ENCODE measurements at regions not wholly inside any gene's neighbourhood (a gene's known extent, or its start where the extent isn't known, plus 50 kb on each side); places are given as distances from the start of the nearest gene placed in this dataset.
"Not testable (repeated sequence)": the region's sequence is repeated elsewhere in the genome, so short reads cannot be mapped to it uniquely, and the experiment has no call there.

DNA sequence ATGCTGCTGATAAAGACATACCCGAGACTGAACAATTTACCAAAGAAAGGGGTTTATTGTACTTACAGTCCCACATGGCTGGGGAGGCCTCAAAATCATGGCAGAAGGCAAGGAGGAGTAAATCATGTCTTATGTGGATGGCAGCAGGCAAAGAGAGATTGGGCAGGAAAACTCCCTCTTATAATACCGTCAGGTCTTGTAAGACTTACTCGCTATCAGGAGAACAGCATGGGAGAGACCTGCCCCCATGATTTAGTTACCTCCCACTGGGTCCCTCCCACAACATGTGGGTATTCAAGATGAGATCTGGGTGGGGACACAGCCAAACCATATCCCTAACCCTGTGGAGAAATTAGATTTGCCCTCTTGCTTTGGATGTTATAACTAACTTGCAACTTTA lies 1068.0 kb upstream of the ZEB2 start:
- no peak for DNase-seq

DNA sequence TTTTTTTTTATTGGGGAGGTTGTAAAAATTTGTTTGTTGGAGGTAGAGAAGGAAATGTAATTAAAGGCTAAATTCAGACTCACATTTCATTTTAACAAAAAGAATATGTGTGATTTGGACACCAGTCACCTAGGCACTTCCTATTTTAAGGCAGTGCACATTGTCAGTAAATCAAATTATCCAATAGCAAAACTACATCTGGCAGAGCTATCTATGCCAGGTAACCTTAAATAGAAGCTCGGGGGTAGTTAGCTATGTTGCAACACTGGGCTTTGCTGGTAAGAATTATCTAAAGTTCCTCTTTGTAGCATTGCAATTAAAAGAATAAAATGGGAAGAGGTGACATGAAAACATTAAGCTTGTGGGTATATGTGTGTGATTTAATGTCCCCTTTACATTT lies 1064.4 kb upstream of the ZEB2 start:
- no peak for DNase-seq

DNA sequence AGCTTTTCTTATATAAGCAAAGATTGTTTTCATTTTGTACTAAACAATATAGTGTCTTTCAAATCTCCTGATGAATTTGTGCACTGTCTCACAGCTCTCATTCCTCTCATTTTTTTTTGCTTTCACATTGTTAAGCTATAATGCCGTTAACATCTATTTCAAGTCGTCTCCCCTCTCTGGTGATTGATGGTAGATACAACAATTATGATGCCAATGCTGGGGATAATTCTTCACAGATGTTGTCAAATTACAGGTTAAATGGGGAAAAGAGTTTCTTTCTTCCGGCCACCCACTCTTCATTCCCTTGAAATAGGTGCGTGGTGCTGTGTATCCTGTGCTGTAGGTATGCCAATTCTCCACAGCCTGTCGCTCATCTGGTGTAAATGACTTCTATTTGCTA lies 1053.7 kb upstream of the ZEB2 start:
- no peak for DNase-seq

- no peak for DNase-seq
These were observed 1052.3 kb upstream of the ZEB2 start for GRCh38 chr2:145572238-145572637.

- DNase-seq, result no peak
These were observed 1049.2 kb upstream of the ZEB2 start for GRCh38 chr2:145569108-145569507.

DNA sequence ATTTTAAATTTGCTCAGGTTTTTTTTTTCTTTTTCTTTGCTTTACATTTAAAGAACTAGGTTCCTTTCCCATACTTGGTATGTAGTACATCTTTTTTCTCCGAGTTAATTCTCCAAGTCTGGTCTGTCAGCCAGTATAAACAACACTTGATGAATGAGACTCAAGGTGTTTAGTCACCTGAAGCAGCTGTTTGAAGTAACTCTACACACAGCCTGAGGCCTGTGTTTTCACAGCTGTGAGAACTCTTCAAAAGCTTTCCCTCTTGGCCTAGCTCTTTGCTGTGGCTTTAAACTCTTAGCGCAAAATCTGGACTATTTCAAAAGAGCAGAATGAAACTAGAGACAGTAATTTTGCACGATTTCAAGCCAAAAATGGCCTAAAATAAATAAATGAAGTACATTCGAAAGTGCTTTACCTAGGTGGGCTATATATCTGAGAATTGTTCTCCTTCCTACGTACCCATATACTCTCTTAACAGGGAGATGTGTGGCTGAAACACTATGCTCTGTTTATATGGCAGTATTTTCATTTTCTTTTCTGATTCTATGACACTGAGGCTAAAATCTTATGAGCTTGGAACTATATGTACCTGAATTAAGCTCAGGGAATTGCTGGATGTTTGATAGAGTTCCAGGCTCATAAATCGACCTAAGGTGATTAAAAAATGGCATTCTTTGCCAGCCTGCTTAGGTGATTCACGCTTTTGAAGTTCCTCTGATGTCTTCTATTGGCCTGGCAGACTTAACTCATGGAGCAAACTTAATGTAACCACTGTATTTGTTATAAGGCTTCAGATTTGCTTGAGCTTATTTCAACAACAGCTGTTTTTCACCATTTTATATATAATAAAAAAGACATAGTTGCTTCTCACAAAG lies 1044.1 kb upstream of the ZEB2 start:
- no peak for DNase-seq

DNA sequence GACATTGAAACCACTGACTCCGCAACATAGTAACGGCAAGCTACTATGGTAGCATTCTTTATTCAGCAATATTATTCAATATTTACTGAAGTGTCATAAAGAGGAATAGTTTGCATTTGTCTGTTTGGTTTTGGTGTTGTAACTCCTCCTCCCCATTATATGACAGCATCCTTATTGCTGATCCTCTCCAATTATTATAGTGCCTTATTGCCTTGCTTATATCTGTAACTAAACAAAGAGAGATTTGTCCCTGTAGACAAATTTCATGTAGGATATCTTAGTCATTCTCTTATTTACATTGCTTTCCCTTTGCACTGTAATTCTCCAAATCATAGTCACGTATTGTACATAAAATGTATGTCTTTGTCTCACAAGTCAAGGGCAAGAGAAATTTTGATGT lies 1041.2 kb upstream of the ZEB2 start:
- no peak for DNase-seq

- no peak for DNase-seq
These were observed 1038.9 kb upstream of the ZEB2 start for GRCh38 chr2:145558617-145559350.

- no peak for DNase-seq
These were observed 1035.4 kb upstream of the ZEB2 start for GRCh38 chr2:145555360-145555759.

GRCh38 chr2:145551686-145552085 lies 1031.8 kb upstream of the ZEB2 start:
- DNase-seq, result no peak

- no peak for DNase-seq
These were observed 1028.6 kb upstream of the ZEB2 start for GRCh38 chr2:145548479-145548878.

GRCh38 chr2:145547620-145548019 lies 1027.7 kb upstream of the ZEB2 start:
- no peak for DNase-seq

DNA sequence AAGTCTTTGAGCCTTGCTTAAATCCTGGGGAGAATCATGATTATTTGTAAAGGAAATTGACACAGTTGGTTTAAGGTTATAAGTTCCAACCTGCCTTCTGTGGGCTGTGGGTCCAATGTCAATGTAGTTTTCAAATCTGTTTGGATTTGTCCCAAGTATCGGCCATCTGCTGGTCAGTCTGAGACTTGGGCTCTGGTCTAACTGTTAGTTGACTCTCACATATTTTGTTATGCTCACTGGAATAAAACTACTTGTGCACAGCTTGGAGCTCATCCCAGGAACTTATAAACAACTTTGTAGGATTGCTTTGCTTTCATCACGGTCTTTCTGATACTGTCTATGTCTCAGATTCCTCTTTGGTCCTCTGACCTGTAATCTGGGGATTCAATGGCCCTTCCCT lies 1026.2 kb upstream of the ZEB2 start:
- DNase-seq, result no peak

DNA sequence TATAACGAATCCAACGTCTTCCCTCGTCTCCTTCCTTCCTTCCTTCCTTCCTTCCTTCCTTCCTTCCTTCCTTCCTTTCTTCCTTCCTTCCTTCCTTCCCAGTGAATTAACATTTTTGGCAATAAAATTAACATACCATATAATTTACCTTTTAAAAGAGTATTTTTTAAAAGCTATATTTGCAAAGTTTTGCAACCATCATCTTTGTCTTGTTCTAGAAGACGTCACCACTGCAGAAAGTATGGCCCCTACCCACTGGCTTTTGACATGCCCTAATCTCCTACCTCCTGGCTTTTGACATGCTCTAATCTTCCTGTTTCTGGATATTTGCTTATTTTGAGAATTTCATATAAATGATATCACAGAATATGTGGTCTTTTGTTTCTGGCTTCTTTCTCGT lies 1023.9 kb upstream of the ZEB2 start:
- no peak for DNase-seq

GRCh38 chr2:145543155-145543554 lies 1023.2 kb upstream of the ZEB2 start:
- DNase-seq, result no peak

DNA sequence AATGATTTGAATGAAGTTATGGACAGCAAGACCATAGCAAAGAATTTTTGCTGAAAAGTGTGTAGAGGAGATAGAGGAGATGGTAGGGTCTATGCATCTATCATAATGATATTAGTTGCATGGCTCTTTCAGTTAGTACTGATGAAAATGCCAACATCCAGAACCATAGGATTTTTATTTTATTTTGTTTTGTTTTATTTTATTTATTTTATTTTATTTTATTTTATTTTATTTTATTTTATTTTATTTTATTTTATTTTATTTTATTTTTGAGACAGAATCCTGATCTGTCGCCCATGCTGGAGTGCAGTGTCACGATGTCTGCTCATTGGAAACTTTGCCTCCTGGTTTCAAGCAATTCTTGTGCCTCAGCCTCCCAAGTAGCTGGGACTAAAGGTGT lies 1021.1 kb upstream of the ZEB2 start:
- no peak for DNase-seq

- DNase-seq, result no peak
These were observed 1018.9 kb upstream of the ZEB2 start for GRCh38 chr2:145538661-145539350.

- no peak for DNase-seq
These were observed 1010.7 kb upstream of the ZEB2 start for GRCh38 chr2:145530653-145531052.

DNA sequence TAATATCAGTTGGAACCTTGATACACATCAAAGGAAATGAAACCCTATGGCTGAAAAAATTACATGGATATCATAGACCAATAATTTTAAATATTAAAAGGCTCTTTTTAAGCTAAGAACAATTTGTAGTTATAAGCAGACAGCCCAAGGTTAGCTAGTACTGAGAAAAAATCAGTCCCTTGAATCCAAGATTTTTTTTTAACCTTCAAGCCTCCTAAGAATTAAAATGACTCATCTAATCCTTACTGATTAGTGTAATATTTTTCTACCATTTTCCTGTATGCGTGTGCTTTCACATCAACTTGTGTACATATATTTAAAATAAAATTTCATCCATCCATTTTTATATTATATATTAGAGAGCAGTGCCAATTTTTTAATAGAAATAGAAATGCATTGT lies 1004.9 kb upstream of the ZEB2 start:
- DNase-seq, result no peak

DNA sequence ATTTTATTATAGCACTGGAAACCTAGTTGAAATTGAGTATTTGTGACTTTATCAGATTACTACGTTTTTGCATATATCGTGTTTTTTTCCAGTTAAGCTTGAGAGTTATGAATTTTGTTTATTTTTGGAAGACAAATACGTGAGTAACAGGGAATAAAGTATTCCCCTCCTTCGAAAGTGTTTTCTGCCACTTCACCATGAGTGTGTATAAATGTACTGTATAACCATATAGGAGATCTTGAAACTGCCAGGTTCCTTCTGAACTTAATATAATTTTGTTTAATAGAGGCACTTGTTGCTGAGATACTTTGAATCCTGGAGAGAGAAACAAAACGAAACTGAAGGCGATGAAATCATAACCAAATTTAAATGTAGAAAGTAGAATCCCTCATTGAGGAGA lies 1004.4 kb upstream of the ZEB2 start:
- no peak for DNase-seq

- DNase-seq, result not testable (repeated sequence)
These were observed 999.3 kb upstream of the ZEB2 start for GRCh38 chr2:145519254-145519653.

GRCh38 chr2:145511946-145512345 lies 992.0 kb upstream of the ZEB2 start:
- no peak for DNase-seq

- DNase-seq, result no peak
These were observed 983.6 kb upstream of the ZEB2 start for GRCh38 chr2:145503511-145503910.

DNA sequence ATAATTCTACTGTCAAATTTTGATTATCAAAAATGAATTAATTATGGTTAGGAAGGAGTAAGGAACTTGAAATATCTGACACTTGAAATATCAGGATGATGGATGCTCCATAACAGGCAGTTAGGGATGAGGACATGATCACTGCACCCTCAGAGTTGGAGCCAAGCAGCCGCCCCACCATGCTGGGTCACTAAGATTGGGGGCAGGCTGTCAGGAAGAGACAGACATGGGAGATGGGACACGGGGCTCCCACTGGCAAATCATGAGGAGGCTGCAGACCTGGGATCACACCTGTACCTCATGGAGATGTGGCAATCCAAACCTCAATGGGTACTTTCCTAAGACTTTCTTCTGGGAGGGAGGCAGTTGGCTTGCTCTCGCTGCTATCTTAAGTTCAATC lies 982.0 kb upstream of the ZEB2 start:
- no peak for DNase-seq
